Vagina (tissue), 2 donors: ENCODE measurements at regions not wholly inside any gene's neighbourhood (a gene's known extent, or its start where the extent isn't known, plus 50 kb on each side); places are given as distances from the start of the nearest gene placed in this dataset.

Experiments
- POLR2A ChIP-seq, 2 donors: fragments of 450-650 bp; IDR thresholded peaks; one replicate each; pipeline ENCODE4 v1.6.1; 2017; ENCODE audit warnings: antibody characterized with exemption in 2 of 2, mild to moderate bottlenecking in 2 of 2, moderate library complexity in 2 of 2
- POLR2AphosphoS5 ChIP-seq, 2 donors: sonication (generic); formaldehyde crosslinking; IDR thresholded peaks; one replicate each; pipeline ENCODE4 v1.9.0; 2017; ENCODE audit warnings: antibody characterized with exemption in 2 of 2, mild to moderate bottlenecking in 2 of 2, low read depth in 1 of 2; ENCODE audit not compliant: insufficient read depth in 1 of 2
- TF ChIP-seq, protein P1 (sequence below), 3 experiments: fragments of 450-650 bp in 2 of 3; fragments of 200-600 bp in 1 of 3; sonication (generic) in 1 of 3; IDR thresholded peaks; one replicate each; pipeline ENCODE4 v1.5.1; 2017 to 2019; ENCODE audit warnings: antibody characterized with exemption in 3 of 3, mild to moderate bottlenecking in 2 of 3, moderate library complexity in 2 of 3

- TF ChIP-seq POLR2AphosphoS5 (IDR thresholded peaks at IDR 0.05; ENCODE audit: insufficient read depth in 1 of 2, low read depth in 1 of 2), result no peak
- TF ChIP-seq, protein P1, sequence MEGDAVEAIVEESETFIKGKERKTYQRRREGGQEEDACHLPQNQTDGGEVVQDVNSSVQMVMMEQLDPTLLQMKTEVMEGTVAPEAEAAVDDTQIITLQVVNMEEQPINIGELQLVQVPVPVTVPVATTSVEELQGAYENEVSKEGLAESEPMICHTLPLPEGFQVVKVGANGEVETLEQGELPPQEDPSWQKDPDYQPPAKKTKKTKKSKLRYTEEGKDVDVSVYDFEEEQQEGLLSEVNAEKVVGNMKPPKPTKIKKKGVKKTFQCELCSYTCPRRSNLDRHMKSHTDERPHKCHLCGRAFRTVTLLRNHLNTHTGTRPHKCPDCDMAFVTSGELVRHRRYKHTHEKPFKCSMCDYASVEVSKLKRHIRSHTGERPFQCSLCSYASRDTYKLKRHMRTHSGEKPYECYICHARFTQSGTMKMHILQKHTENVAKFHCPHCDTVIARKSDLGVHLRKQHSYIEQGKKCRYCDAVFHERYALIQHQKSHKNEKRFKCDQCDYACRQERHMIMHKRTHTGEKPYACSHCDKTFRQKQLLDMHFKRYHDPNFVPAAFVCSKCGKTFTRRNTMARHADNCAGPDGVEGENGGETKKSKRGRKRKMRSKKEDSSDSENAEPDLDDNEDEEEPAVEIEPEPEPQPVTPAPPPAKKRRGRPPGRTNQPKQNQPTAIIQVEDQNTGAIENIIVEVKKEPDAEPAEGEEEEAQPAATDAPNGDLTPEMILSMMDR (IDR thresholded peaks at IDR 0.05), result no peak
- no peak for TF ChIP-seq POLR2A (IDR thresholded peaks at IDR 0.05)
Measured at GRCh38 chr4:106796876-106797275, 239.2 kb downstream of the DKK2 start.
